HG02588 (cell line): ENCODE measurements at regions not wholly inside any gene's neighbourhood (a gene's known extent, or its start where the extent isn't known, plus 50 kb on each side); places are given as distances from the start of the nearest gene placed in this dataset.
"Not testable (repeated sequence)": the region's sequence is repeated elsewhere in the genome, so short reads cannot be mapped to it uniquely, and the experiment has no call there.

Experiments used
- ATAC-seq: cut with Tn5 transposase; IDR thresholded peaks from one replicate; pipeline ENCODE4 v1.9.1; 2021; ENCODE audit warnings: mild to moderate bottlenecking, moderate library complexity; ENCODE audit not compliant: unreplicated experiment

DNA sequence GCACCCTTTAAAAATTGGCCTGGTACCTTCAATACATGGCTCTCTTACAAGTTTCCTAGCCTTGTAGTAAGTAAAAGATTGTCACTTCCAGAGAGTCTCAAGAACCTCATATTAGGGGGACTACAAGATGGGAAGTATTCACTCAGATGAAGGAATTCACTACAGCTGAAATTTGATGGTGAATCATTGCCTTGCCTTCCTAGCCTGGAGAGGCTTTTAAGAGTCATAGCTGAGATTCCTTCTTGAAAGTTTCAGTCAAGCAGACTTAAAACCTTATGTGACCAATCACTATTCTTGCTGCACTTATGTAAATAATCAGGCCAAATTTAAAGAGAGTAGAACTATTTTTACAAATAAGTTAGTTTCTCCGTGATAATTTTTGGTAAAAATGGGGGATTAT, 451.6 kb downstream of the TRHDE start:
- no peak for ATAC-seq

DNA sequence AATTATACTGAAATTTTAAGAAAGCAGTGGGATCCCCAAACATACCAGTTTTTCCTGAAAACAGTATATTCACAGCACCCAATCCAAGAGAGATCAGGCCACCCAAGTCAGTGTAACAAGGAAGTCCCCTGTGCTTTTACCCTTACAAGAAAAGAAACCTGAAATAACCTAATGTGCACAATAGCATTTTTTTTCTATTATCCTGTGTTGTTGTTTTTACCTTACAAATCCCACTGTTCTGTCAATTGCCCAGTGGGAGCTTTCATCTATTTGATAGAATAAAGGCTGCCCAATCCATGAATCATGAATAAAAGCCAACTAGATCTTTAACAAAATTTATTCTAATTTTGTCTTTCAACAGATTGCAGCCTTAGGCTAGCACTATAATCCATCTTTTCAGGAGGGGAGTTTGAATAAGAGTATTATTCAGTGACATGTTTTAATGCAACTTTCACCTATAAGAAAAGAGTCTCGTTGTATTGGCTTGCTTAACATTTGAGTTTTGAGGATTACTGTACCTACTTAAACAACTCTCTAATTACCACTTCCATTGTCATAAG, 457.4 kb downstream of the TRHDE start:
- ATAC-seq: no peak

DNA sequence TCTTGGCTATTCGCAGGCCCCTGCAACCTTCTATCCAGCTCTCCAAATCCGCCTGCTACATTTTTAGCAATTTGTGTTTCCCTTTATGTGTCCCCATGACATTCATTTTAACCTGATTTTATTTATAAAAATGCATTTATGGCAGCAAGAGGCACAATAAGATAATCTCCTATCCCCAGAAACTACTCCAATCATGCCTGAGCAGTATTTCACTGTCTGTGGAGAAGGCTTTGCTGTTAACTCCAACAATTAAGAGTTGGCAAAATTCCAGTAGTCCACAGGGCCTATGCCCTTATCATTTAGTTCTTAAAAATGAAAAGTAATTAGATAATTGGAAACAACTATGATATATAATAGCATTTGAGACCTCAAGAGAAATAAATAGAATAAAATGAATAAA, 462.4 kb downstream of the TRHDE start:
- ATAC-seq: no peak

DNA sequence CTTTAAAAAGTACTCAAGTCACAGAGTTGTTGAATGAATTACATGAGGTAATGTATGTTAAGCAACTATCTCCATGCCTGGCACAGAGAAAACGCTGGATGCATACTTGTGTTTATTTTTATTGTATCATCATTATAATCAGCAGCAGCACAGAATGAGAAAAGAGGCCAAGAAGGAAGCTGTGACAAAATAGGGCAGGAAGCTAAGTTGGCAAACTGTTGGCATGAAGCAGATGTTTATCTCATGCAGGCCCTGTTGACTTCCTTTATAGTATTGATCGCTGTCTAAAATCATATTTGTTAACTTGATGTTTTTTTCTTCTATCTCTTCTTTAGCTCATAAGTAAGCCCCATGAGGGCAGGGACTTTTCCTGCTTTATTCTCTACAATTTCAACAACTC, 466.6 kb downstream of the TRHDE start:
- no peak for ATAC-seq

DNA sequence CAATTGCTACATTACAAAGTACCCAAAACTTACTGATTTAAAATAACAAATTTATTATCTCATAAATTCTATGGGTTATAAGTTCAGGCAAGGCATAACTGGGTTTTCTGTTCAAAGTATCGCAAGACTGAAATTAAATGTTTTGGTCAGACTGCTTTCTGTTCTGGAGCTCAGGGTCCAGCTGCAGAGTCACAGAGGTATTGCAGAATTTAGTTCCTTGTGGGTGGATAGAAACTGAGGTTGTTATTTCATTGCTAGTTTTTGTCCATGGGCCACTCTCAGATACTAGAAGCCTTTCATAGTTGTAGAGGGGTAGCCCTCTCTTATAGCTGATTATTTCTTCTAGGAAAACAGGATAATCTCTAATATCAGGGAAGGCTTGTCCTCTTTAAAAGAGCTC, 467.9 kb downstream of the TRHDE start:
- no peak for ATAC-seq

DNA sequence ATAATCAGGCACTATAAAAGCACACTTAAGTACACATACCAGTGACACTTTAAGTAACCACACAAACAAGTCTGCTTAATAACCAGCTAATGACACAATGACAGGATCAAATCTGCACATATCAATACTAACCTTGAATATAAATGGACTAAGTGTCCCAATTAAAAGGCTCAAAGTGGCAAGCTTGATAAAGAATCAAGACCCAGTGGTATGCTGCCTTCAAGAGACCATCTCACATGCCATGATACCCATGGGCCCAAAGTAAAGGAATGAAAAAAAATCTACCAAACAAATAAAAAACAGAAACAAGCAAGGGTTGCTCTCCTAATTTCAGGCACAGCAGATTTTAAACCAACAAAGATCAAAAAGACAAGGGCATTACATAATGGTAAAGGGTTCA, 470.4 kb downstream of the TRHDE start:
- ATAC-seq: no peak

DNA sequence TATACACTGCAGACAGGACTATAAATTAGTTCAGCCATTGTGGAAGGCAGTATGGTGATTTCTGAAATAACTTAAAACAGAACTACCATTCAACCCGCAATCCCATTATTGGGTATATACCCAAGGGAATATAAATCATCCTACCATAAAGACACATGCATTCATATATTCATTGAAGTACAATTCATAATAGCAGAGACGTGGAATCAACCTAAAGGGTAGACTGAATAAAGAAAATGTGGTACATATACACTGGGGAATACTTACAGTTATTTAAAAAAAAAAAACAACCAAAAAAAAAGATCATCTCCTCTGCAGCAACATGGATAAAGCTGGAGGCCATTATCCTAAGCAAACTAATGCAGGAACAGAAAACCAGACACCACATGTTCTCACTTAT, 473.9 kb downstream of the TRHDE start:
- no peak for ATAC-seq

DNA sequence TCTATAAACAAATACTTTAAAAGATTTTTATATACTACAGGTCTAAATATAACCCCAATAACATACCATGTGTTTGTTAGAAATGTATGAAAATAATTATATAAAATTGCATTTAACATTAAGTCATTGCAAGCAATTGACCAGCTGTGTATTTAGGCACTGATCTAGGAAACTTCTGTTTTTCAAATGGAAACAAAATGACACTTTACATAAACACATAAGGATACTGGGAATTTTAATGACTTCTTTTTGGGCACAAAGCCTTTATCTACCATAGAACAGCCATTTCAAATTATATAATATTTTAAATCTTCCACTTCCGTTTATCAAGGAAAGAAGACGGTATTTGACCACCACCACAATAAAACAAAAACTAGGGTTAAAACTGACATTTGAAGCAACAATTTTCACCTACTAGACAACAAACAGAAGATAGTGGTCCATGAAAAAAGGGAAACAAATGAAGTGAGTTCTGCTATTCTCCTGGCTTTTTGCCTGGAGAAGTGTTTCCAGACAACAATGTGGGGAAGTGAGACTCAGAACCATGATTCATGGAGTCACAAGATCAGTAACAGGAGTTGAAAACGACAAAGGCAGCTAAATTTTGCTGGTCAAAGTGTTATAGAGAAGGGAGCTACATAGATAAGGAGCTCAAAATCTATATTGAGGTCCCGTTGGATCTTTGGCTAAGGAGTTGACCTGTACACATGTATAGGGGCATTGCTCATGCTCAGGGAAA, 475.1 kb downstream of the TRHDE start:
- ATAC-seq: no peak

DNA sequence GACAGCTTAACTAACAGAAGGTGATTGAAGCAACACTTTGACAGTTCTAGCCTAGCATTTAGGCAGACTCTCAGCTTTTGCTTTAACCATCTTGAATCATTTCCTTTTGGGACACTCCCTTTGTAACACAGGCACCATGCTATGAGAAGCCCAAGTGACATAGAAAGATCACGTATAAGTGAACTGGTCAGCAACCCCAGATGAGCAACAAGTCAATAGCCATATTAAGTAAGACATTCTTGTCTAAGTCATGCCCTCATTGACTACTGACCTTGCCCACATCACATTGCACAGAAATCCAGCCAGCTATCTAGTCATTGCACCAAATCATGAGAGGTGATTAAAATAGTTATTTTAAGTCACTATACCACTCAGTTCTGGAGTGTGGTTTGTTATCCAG, 476.8 kb downstream of the TRHDE start:
- no peak for ATAC-seq

DNA sequence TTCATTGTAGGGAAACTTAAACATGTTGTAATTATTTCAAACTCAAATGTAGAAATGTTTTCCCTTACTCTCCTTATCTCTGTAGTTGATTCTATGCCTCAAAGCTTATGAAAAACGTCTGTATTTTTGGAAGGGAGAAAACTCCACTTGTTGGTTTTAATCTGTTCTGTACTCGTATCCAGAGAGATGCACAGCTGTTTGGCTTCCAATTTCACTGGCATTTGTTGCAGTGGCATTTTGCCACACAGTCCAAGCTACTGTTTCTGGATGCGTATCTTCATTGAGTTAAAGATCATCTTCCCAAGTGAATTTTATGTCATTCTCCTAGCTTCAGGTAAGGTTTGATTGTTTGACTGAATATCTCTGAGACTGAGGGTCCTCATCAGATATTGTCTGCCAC, 481.4 kb downstream of the TRHDE start:
- ATAC-seq: no peak

DNA sequence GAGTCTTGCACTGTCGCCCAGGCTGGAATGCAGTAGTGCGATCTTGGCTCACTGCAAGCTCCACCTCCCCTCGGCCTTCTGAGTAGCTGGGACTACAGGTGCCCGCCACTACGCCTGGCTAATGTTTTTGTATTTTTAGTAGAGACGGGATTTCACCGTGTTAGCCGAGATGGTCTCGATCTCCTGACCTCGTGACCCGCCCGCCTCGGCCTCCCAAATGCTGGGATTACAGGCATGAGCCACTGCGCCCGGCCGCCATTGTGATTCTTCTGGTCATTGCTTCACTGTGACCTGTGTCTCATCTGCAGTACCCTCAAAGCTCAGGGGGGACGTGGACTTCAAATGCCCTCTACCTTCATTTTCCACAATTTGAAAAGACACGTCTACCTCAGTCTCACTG, 481.9 kb downstream of the TRHDE start:
- not testable (repeated sequence) for ATAC-seq

DNA sequence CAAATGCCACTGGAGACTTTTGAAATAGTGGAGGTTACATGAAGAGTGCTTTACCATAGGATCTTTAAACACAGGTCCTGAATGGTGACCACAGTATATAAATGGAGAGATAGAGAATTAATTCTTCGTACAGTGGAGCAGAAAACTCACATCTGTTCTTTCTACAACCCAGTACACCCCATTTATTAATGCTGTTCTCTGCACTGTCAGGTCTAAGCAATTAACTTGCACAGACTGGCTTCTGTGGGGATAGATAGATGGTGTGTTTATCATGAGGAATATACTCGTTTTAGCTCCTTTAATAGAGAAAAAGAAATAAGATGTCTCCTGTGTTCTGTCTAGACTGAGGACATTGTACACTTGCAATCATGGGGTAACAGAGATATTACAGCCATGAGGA, 494.3 kb downstream of the TRHDE start:
- ATAC-seq: no peak

DNA sequence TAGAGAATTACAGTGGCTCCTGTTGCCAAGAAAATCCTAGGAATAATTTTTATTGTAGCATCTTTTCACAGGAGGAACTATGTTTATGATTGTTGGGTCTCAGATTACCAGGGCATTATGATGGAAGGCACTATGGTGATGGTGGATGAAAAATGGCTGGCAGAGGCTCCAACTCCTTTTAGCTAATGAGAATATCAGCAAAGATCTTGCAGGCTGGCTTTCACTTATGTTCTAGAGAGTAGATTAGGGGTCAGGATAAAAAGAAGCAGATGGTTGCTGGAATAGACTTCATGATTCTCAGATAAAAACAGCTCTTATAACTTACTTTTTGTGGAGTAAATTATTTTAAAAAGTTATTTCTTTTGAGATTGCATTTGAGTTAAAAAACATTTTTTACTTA, 501.9 kb downstream of the TRHDE start:
- ATAC-seq: no peak

DNA sequence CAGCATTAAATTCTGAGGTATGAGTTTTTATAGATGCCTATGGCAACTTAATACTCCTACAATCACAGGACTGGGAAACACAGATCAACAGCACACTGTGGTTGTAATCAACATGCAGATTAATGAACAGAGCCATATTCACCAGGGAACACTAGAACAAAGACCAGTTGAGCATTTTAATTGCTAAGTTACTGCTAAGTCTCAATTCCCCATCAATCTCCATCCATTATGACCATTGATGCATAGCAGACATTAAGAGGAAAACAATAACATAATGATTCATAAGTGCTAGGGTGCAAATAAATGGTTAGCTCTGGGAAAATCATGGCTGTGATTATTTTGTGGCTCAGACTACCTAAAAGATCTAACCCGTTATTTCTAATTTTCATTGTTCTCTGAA, 505.6 kb downstream of the TRHDE start:
- ATAC-seq: no peak

DNA sequence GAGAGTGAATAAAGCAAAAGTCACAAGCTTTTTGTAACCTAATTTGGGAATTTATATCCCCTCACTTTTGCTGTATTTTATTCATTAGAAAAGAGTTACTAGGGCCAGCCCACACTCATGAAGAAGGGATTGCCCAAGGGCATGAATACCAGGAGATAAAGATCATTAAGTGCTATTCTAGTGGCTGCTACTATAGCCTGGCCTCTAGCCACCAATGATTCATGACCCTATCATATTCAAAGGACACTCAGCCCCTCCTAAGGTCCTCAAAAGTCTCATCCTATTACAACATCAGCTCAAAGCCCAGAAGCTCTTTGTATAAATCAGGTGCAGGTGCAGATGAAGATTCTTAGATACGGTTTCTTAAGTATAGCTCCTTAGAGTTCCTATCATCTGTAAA, 518.1 kb downstream of the TRHDE start:
- no peak for ATAC-seq

DNA sequence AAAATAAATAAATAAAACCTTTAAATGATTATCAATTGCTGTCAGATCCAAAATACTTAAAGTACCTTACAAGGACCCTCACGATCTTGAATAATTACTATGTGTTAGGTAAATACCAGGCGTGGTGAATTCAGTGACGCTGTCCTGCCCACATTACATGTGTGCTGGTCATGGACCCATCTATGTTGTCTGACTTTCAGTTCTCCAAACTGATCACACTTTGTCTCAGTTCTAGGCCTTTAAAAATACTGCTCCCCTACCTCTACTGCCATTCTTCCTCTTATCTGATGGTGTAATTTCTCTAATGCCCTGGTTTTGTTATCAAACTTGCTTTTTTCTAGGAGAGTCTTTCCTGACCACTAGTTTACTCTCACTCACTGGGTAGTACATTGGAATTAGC, 520.7 kb downstream of the TRHDE start:
- ATAC-seq: no peak

DNA sequence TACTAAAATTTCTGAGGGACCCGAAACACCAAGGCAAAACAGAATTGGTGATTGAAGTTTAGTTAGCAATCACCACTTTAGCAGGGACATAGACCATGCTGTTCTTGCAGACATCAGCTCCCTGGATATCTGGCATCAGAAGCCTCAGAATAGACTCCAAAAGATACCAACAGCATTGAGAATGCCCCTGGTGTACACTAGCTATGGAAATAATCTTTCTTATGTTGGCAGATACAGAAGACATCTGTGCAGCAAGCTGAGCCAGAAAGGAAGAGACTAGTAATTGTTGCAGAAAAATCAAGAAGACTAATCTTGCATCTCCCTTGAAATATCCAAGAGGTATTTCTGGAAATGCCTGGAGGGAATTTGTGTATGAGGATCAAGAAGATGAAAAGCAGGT, 521.6 kb downstream of the TRHDE start:
- ATAC-seq: no peak

DNA sequence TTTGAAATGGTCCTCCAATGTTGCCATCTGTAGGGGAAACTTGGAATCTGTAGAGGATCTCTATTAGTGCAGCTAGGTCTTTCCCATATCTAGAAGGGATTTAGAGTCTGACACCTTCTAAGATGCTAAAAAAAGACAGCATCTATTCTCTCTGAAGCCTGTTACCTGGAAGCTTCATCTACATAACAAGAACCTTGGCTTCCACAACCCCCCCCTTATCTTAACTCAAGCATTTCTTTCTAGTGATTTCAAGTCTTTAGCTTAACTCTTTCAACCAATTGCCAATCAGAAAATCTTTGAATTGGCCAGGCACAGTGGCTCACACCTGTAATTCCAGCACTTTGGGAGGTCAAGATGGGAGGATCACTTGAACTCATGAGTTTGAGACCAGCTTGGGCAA, 543.3 kb downstream of the TRHDE start:
- no peak for ATAC-seq

DNA sequence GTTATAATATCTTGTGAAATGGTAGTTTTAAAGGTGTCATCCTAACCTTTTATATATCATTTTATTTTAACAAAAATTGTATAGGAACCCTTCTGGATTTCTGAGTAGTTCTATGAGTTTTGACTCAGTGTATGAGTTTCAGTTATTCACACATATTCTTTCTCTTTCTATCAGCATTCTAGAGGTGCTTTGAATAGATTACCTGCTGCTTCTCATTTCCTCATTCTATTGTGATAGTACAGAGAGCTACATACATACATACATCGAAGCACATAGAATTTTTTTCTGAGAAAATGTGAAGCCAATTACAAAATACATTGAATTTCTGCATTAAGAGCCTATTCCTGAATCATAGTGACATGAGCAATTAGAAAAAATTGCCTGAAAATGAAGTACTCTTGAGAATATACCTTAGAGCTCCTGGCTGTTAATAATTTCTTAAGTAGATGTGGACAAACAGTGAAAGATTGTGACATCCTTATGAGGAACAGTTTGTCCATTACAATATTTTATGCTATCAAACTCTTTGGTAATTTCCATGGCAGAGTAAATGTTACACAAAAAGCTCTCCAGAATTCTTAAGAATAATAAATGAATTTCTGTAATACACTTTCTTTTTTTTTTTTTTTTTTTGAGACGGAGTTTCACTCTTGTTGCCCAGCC, 556.6 kb downstream of the TRHDE start:
- ATAC-seq: no peak

DNA sequence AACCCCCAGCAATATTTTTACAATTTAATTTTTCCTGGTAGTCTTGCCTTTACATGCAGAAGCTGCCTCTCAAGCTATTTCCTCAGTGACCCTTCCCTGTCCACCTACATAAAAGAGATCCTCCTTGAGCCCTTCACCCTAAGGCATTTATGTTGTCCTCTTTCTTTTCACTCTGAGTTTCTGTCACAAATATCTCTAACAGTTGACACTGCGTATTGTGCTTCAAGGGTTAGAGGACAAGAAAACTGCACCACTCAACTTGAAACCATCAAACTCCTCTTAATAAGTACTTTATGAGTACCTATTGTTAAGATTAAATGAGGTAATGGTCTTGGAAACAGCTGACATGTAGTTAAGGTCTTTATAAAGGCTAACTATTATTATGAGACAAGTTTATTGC, 557.7 kb downstream of the TRHDE start:
- ATAC-seq: no peak

DNA sequence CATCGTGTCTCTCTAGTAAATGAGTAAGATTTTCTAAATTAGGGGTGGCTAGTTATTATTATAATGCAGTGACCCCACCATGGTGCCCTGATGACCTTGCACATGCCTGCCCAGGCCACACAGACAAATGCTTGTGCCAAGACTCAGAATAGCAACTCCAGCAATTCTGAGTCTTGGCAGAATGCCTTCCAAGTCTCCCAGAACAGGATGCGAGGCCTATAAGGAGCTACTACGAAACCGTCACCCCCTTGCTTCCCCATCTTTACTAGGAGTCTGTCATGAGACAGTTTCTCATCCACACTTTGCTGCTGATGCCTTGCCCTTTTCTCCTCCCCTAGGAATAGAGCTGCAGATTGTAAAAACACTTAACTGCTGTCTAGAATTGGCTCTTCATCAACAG, 559.9 kb downstream of the TRHDE start:
- no peak for ATAC-seq

DNA sequence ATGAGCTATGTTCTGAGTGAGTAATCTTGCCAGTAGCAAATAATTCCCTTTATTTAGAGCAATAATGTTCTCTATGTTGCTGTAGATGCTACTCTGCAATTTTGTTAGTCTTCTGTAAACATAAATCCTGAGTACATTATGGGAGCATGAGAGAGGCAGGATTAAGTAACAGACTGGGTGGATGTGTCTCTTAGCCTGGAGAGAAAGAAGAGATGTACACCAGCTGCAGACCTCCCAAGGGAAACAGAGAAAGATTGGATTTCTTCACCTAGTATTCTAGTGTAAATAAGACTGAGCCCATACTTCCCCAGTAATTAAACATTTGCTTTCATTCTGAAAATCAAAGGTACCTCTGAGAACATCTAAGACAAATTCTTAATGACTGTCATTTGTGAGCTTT, 564.0 kb downstream of the TRHDE start:
- no peak for ATAC-seq

DNA sequence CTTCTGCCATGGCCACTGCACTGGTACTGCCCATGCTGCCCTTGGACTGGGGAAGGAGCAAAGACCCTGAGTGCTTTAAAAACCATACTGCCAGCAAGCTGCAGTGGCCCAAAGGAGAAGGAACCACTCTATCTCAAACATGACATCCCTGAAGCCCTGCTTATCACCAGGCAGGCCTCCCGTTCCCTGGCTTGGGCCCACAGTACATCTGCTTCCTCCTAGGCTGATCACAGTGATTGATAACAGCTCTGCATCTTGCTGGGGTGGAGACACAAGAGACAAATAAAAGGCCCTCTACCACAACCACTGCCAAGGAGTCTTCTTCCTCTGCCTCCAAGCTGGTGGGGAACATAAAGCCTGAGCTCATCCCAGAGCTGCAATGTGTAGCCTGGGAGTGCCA, 567.5 kb downstream of the TRHDE start:
- no peak for ATAC-seq
